DND-41 (cell line): ENCODE measurements at regions not wholly inside any gene's neighbourhood (a gene's known extent, or its start where the extent isn't known, plus 50 kb on each side); places are given as distances from the start of the nearest gene placed in this dataset.

ENCODE experiments used
- ATAC-seq: fragments of 200-7000 bp; cut with Tn5 transposase; 3 replicates; pipeline ENCODE4 v1.9.1; 2021; ENCODE audit warnings: low read depth; ENCODE audit not compliant: insufficient read depth
- DNase-seq: peaks from one replicate; pipeline ENCODE4 v3.0.0-alpha.2; 2020
- H2AFZ ChIP-seq: 2 replicates; pipeline ENCODE4 v1.6.0; 2012; ENCODE audit warnings: low read depth, low read length
- H3K27ac ChIP-seq: 2 replicates; pipeline ENCODE4 v1.5.1; 2012; ENCODE audit warnings: low read length, inconsistent platforms
- H3K27me3 ChIP-seq: fragments of 200-600 bp; sonication (generic); 2 replicates; pipeline ENCODE4 v1.6.0; 2012; ENCODE audit warnings: low read length, mild to moderate bottlenecking, inconsistent platforms; ENCODE audit not compliant: insufficient read depth, poor library complexity
- H3K36me3 ChIP-seq: 2 replicates; pipeline ENCODE4 v1.5.1; 2012; ENCODE audit warnings: low read length, inconsistent platforms; ENCODE audit not compliant: insufficient read depth
- H3K4me1 ChIP-seq: 2 replicates; pipeline ENCODE4 v1.5.1; 2012; ENCODE audit warnings: mild to moderate bottlenecking, low read length; ENCODE audit not compliant: insufficient read depth
- H3K4me2 ChIP-seq: 2 replicates; pipeline ENCODE4 v1.6.0; 2012; ENCODE audit warnings: mild to moderate bottlenecking, moderate library complexity, low read length, inconsistent platforms; ENCODE audit not compliant: insufficient read depth
- H3K4me3 ChIP-seq, 2 experiments: fragments of 200-600 bp in 1 of 2; shearing (Covaris generic) in 1 of 2; 2 replicates each; pipeline ENCODE4 v1.5.1; 2012 to 2016; ENCODE audit warnings: inconsistent platforms in 2 of 2, low read length in 2 of 2, mild to moderate bottlenecking in 2 of 2, low read depth in 1 of 2, moderate library complexity in 1 of 2
- H3K79me2 ChIP-seq: 2 replicates; pipeline ENCODE4 v1.6.0; 2012; ENCODE audit warnings: low read length, inconsistent platforms; ENCODE audit not compliant: insufficient read depth
- H3K9ac ChIP-seq: 2 replicates; pipeline ENCODE4 v1.6.0; 2012; ENCODE audit warnings: low read depth, mild to moderate bottlenecking, inconsistent platforms, low read length, moderate library complexity
- H3K9me3 ChIP-seq: 2 replicates; pipeline ENCODE4 v1.5.1; 2012; ENCODE audit warnings: low read length, moderate library complexity, mild to moderate bottlenecking, inconsistent platforms; ENCODE audit not compliant: insufficient read depth, severe bottlenecking
- H4K20me1 ChIP-seq: 2 replicates; pipeline ENCODE4 v1.6.0; 2012; ENCODE audit warnings: low read length; ENCODE audit not compliant: insufficient read depth
- EZH2 ChIP-seq: IDR thresholded peaks from 3 replicates; pipeline ENCODE4 v1.6.1; 2012; ENCODE audit warnings: borderline replicate concordance, low read depth, mild to moderate bottlenecking, moderate library complexity, low read length, inconsistent platforms; ENCODE audit not compliant: severe bottlenecking
- TF ChIP-seq, protein P1 (sequence below): IDR thresholded peaks from 2 replicates; pipeline ENCODE4 v1.5.1; 2012; ENCODE audit warnings: borderline replicate concordance, low read length, moderate library complexity, mild to moderate bottlenecking; ENCODE audit not compliant: poor library complexity, severe bottlenecking; ENCODE audit errors: extremely low read depth

DNA sequence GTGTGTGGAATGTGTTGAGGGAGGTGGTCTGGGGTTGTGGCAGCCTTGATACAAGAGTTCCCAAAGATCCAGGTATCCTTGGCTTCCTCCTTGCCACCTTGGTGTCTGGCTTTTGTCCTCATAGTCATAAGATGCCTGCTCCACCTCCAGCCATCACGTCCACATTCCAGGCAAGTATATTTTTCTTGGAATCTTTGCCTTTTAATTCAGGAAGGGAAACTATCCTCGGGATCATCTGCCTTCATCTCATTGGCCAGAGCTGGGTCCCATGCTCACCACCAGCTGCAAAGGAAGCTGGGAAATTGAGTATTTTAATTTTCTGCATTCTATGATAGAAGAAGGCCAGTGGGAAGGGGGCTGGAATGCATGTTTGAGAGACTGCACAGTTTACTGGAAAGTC is 186.7 kb downstream of the C9orf50 start:
- H3K9me3 ChIP-seq = no peaks in the 10 kb centered on the region
- no peaks in the 10 kb centered on the region for H4K20me1 ChIP-seq
- DNase-seq (no peak), ATAC-seq (no peak)
- no peak overlapping the region for H3K9ac ChIP-seq
- no peak overlapping the region for H2AFZ ChIP-seq
- H3K36me3 ChIP-seq = no peaks in the 10 kb centered on the region
- TF ChIP-seq, protein P1, sequence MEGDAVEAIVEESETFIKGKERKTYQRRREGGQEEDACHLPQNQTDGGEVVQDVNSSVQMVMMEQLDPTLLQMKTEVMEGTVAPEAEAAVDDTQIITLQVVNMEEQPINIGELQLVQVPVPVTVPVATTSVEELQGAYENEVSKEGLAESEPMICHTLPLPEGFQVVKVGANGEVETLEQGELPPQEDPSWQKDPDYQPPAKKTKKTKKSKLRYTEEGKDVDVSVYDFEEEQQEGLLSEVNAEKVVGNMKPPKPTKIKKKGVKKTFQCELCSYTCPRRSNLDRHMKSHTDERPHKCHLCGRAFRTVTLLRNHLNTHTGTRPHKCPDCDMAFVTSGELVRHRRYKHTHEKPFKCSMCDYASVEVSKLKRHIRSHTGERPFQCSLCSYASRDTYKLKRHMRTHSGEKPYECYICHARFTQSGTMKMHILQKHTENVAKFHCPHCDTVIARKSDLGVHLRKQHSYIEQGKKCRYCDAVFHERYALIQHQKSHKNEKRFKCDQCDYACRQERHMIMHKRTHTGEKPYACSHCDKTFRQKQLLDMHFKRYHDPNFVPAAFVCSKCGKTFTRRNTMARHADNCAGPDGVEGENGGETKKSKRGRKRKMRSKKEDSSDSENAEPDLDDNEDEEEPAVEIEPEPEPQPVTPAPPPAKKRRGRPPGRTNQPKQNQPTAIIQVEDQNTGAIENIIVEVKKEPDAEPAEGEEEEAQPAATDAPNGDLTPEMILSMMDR = no peak
- no peak for TF ChIP-seq EZH2
- no peak overlapping the region for H3K4me3 ChIP-seq
- H3K4me2 ChIP-seq = no peak overlapping the region
- no peaks in the 10 kb centered on the region for H3K4me1 ChIP-seq
- no peaks in the 10 kb centered on the region for H3K79me2 ChIP-seq
- no peak overlapping the region for H3K27ac ChIP-seq
- H3K27me3 ChIP-seq = peaks cover 19% of the 10 kb centered on the region

- Histone ChIP-seq H4K20me1 (no peaks in the 10 kb centered on the region), H3K4me2 (no peak overlapping the region), H3K9me3 (no peaks in the 10 kb centered on the region), H3K4me1 (no peaks in the 10 kb centered on the region), H3K4me3 (no peak overlapping the region), H3K9ac (no peak overlapping the region), H2AFZ (no peak overlapping the region), H3K27me3 (peaks cover 11% of the 10 kb centered on the region), H3K36me3 (no peaks in the 10 kb centered on the region), H3K79me2 (no peaks in the 10 kb centered on the region), H3K27ac (no peak overlapping the region)
- no peak for DNase-seq
- no peak for ATAC-seq
- no peak for TF ChIP-seq EZH2
- TF ChIP-seq, protein P1 = no peak
Observed at GRCh38 chr9:129432297-129433154, 188.4 kb downstream of the C9orf50 start.

DNA sequence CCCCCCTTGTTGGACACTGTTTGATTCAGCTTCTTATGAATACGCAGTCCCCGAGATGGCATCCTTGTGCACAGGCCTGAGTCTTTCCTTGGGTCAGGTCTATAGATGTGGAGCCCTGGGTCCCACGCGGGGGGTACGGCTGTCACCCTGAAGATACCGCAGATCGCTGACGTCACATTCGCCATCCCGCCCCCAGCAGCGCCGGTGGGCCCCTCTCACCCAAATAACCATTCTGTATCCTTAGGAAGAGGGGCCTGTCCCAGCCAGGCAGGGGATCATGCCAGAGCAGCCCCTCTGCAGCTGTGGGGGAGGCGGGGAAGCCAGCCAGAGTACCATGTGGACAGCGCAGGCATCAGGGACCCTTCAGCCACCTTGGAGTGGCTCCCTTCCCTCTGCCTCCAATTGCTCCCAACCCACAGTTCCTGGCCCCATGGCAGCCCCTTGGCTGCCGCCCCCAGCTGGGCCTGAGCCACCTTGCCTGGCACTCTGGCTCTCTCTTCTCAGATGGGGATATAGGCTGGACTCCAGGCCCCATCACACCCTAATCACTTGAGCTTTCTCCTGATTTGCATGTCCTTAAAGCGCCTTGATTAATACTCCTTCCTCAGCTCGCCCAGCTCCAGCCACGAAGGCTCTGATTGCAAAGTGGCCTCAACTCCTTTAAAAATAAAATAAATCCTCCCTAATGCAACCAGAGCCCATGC is 189.8 kb downstream of the C9orf50 start:
- H3K9me3 ChIP-seq = no peaks in the 10 kb centered on the region
- no peak overlapping the region for H3K27ac ChIP-seq
- H3K79me2 ChIP-seq = no peaks in the 10 kb centered on the region

More for the DNA sequence above, 189.8 kb downstream of the C9orf50 start:
- no peak overlapping the region for H2AFZ ChIP-seq
- H3K4me2 ChIP-seq = no peak overlapping the region
- no peaks in the 10 kb centered on the region for H3K27me3 ChIP-seq
- H3K36me3 ChIP-seq = no peaks in the 10 kb centered on the region
- no peaks in the 10 kb centered on the region for H3K4me1 ChIP-seq
- H4K20me1 ChIP-seq = no peaks in the 10 kb centered on the region
- TF ChIP-seq, protein P1 = no peak
- no peak for TF ChIP-seq EZH2
- no peak for ATAC-seq
- H3K4me3 ChIP-seq = no peak overlapping the region
- H3K9ac ChIP-seq = no peak overlapping the region
- DNase-seq = no peak
